ENCODE measurements at regions not wholly inside any gene's neighbourhood (a gene's known extent, or its start where the extent isn't known, plus 50 kb on each side); places are given as distances from the start of the nearest gene placed in this dataset.

GRCh38 chr4:174133551-174133950 is 149.9 kb downstream of the FBXO8 start:
- no peak for DNase-seq (ENCODE audit: low read depth)
- H3K4me3 ChIP-seq (ENCODE audit: low read depth, low read length): no peak overlapping the region

- no peak for DNase-seq (ENCODE audit: low read depth)
- H3K4me3 ChIP-seq (ENCODE audit: low read depth, low read length): no peak overlapping the region
Measured at GRCh38 chr4:174131901-174132300, 151.6 kb downstream of the FBXO8 start.

- no peak overlapping the region for H3K4me3 ChIP-seq (ENCODE audit: low read depth, low read length)
- DNase-seq (ENCODE audit: low read depth): peak; percentile 7
Measured at GRCh38 chr4:174122705-174123104, 160.8 kb downstream of the FBXO8 start.

DNA sequence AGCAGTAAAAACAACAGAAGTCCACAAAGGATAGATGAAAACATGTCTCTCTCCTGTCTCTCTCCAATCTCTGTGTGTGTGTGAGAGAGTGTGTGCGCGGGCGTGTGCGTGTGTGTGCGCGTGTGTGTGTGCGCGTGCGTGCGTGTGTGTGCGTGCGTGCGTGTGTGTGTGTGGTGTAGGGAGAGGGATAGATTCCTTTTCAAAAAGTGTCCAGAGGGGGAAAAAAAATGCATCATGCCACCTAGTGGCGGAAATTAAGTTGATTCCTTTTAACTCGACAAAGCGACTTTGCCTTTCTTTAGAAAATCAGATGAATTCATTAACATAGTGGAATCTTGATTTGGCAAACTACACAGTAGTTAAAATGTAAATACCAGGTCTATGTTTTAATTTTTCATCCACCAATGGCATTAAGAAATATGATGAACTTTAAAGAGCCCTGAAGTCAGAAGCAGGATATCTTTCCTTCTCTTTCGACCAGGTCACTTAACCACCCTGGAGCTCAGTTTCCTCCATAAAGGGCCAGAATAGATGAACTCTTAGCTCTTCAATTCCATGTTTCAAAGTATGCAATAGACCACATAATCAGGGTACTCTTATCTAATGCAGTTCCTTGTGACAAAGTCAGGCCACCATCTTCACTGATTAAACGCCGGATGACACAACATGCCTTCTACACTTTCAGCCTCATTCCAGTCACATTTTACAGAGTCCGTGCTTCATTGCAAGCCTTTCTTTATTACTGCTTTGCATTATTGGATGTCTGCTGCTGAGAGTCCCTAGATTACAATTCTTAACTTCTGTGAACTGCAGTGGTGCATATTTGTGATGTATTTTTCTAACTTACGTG is 162.8 kb downstream of the FBXO8 start:
- H3K4me3 ChIP-seq (ENCODE audit: low read depth, low read length): peak overlapping the region; percentile 37
- peak; percentile 71 for DNase-seq (ENCODE audit: low read depth)

DNA sequence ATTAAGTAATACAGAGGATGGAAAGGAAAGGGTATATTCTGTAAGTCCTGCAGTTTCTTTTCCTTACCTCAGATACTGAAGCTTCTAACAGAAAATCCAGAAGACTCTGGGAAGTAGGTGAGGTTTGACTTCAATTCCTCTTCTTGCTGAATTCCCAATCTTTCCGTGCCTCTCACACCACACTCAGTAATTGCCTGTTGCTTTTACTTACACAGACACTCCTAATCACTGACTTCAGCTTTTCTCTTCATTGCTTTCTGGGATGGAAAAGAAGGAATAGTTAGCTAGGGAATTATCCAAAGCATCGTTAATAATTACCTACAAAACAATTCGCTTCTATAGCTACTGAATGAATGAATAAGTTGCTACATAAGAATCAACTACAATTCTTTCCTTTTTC is 163.6 kb downstream of the FBXO8 start:
- DNase-seq (ENCODE audit: low read depth): no peak
- H3K4me3 ChIP-seq (ENCODE audit: low read depth, low read length): peak overlapping the region; percentile 37

GRCh38 chr4:174119051-174119450 is 164.4 kb downstream of the FBXO8 start:
- peak; percentile 68 for DNase-seq (ENCODE audit: low read depth)
- no peak overlapping the region for H3K4me3 ChIP-seq (ENCODE audit: low read depth, low read length)

DNA sequence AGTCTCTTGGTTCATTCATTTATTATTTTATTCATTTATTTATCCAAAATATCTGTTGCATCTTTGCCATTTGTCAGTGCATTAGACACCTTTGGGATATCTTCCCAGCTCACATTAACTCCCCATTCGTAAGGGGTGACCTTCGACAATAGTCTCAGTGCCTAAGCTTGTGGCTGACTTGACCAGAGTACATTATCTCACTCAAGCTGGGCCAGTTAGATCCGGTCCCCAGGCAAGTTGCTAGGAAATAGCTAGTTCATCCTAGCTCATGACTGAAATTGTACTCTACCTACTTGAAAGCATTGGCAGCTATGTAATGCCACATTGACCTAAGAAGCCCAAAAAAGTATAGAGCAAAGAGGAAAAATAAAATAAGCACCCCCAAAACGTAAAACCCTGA is 165.3 kb downstream of the FBXO8 start:
- DNase-seq (ENCODE audit: low read depth): no peak
- H3K4me3 ChIP-seq (ENCODE audit: low read depth, low read length): no peak overlapping the region

GRCh38 chr4:174117445-174117844 is 166.0 kb downstream of the FBXO8 start:
- H3K4me3 ChIP-seq (ENCODE audit: low read depth, low read length): no peak overlapping the region
- no peak for DNase-seq (ENCODE audit: low read depth)

- no peak for DNase-seq (ENCODE audit: low read depth)
- no peak overlapping the region for H3K4me3 ChIP-seq (ENCODE audit: low read depth, low read length)
Measured at GRCh38 chr4:174116021-174116420, 167.4 kb downstream of the FBXO8 start.

- DNase-seq (ENCODE audit: low read depth): no peak
- H3K4me3 ChIP-seq (ENCODE audit: low read depth, low read length): no peak overlapping the region
Measured at GRCh38 chr4:174111422-174111821, 172.0 kb downstream of the FBXO8 start.

DNA sequence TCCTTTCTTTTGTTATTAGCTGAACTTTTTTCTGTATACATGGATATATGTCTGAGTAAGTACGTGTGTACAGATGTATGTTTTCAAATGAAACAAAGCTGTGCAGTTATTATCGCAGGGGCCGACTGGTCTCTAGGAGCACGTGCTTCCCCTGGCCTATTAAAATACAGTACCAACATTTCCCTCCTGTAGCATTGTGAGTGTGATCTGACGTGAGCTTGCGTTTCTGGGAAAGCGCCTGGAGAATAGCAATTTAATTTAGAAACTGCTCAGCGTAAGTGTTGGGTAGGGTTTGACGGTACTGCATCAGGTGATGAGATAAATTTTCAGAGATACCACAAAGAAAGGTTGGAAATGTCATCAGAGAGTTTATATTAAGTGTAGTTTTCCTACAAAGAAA is 173.3 kb downstream of the FBXO8 start:
- DNase-seq (ENCODE audit: low read depth): no peak

DNA sequence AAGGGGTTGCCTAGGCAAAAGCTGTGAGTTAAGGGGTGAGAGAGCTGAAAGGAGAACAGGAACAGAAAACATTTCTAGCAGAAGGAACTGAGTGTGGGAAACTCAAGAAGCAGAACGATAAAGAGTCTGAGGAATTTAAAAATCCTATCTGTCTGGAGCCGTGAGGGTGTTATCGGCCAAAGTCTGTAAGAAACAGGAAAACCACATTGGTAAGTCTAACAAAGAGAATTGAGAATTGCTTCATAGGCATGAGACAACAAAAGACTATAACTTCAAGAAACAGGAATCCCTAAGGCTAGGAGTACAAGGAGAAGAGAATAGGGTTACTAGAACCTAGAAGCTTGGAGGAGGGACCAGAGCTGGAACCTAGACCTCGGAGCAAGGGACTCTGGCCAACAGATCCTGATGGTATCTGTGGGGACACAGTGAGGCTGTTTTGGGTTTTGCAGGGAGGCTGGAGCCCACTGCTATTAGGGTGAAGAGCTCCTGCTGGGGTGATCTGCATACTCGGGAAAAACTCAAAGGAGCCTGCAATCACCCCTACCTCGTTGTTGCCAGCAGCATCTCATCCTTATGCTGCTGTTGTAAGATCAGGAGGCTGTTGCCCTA is 175.6 kb downstream of the FBXO8 start:
- no peak for DNase-seq (ENCODE audit: low read depth)
- no peak overlapping the region for H3K4me3 ChIP-seq (ENCODE audit: low read depth, low read length)

More for the DNA sequence above, 173.3 kb downstream of the FBXO8 start:
- no peak overlapping the region for H3K4me3 ChIP-seq (ENCODE audit: low read depth, low read length)

DNA sequence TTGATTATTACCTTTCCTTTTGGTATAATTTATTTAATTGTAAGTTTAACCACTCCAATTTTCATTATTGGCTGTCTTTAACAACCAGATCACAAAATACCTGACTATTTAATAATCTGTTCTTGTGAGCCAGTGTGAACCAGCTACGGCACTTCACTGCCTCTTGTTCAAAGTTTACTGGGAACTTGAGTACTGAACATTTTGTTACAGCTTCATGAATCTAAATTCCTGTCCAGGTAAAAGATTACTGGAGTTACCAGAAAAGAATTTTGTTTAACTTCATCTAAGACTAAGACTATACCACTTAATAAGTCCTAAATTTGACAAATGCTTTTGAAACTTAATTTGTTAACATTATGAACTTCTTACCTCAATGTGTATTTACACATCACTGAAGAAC is 178.3 kb downstream of the FBXO8 start:
- no peak overlapping the region for H3K4me3 ChIP-seq (ENCODE audit: low read depth, low read length)
- DNase-seq (ENCODE audit: low read depth): no peak

GRCh38 chr4:174100910-174101309 is 182.6 kb downstream of the FBXO8 start:
- no peak overlapping the region for H3K4me3 ChIP-seq (ENCODE audit: low read depth, low read length)
- DNase-seq (ENCODE audit: low read depth): no peak

DNA sequence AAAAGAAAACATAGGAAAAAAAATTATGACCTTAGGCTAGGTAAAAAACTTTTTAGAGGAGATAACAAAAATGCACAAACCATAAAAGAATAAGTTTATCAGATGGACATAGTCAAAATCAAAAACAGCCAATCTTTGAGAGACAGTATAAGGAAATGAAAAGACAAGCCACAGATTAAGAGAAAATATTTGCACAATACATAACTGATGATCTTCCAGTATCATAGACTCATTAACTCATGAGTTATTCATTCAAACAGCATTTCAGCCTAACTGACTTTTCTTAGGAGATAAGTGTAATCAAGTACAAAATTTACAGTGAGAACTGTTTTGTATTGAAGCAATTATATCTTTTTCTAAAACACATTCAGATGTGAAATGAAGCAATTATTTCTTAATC is 183.8 kb downstream of the FBXO8 start:
- DNase-seq (ENCODE audit: low read depth): no peak
- H3K4me3 ChIP-seq (ENCODE audit: low read depth, low read length): no peak overlapping the region

GRCh38 chr4:174096999-174097398 is 186.5 kb downstream of the FBXO8 start:
- DNase-seq (ENCODE audit: low read depth): no peak
- no peak overlapping the region for H3K4me3 ChIP-seq (ENCODE audit: low read depth, low read length)

GRCh38 chr4:174096456-174096855 is 187.0 kb downstream of the FBXO8 start:
- no peak overlapping the region for H3K4me3 ChIP-seq (ENCODE audit: low read depth, low read length)
- no peak for DNase-seq (ENCODE audit: low read depth)

GRCh38 chr4:174091130-174091529 is 192.3 kb downstream of the FBXO8 start:
- no peak for DNase-seq (ENCODE audit: low read depth)
- no peak overlapping the region for H3K4me3 ChIP-seq (ENCODE audit: low read depth, low read length)

DNA sequence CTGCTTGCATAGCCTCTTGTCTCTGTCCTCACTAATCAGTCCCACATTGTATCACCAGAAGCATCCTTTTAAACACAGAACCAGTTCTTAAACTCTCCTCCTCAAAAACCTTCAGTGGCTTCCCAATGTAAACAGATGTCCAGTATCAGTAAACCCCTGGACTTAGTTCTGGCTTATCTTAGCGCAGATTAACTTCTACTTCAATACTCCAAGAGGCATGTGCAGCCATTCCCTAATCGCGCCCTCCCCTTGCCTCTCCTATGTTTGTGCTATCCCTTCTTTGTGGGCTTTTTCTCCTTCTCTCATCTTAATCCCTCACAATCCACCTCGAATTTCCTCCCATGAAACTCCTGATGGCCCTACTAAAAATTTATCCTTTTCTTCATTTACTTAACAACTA is 193.8 kb downstream of the FBXO8 start:
- DNase-seq (ENCODE audit: low read depth): no peak
- H3K4me3 ChIP-seq (ENCODE audit: low read depth, low read length): no peak overlapping the region

DNA sequence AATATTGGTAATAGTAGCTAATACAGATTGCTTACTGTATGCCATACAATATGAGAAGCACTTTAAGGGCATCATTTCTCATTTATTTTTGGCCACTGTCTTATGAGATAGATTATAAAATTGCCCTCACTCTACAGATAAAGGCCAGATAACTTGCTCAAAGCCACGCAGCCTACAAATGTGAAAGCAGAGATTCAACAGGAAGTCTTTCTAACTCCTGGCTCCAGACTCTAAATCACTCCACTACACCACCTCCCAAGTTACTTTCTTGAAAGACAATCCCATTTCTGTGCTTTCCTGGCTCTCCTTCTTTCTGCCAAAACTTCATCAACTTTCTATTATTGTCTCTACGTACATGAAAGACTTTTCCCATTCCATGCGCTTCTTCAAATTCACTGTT is 194.7 kb downstream of the FBXO8 start:
- H3K4me3 ChIP-seq (ENCODE audit: low read depth, low read length): no peak overlapping the region
- DNase-seq (ENCODE audit: low read depth): no peak

Data from skeletal muscle cell (primary cell).